ENCODE measurements at regions not wholly inside any gene's neighbourhood (a gene's known extent, or its start where the extent isn't known, plus 50 kb on each side); places are given as distances from the start of the nearest gene placed in this dataset.

DNA sequence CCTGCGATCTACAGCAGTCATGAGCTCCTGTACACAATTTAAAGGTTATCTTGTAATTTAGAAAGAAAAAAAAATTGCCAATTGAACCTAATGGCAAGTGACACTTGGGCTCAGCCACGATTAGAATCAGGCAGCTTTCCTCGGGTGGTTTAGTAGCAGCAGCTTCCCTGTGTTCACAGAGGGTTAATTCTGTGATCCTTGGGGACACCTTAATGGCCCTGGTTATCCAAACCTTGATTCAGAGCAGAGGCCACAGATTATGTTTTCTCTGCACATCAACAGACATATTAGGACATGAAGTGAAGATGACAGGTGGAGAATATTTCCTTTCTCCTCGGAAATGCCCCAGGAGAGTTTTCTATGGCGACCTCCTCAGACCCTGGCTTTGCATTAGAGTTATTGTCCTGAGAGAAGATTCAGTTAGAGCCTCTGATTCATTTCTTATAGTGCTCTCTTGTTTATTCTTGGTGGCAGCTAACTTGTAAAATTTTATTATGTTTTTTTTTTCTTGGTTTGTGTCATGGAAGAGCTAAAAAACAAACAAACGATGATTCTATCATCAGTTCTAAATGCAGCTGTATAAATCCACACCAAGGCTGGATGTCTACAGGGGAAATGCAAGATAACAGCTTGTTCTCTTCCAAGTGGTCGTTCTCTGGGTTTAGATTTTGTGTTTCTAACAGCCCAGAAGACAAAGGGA, 351.2 kb upstream of the DYNLRB2 start:
- Mint-ChIP-seq H3K36me3 (ENCODE audit: unreplicated experiment) (no peaks in the 10 kb centered on the region), H3K27ac (ENCODE audit: unreplicated experiment) (peak overlapping the region; percentile 44)
- TF ChIP-seq, protein P1, sequence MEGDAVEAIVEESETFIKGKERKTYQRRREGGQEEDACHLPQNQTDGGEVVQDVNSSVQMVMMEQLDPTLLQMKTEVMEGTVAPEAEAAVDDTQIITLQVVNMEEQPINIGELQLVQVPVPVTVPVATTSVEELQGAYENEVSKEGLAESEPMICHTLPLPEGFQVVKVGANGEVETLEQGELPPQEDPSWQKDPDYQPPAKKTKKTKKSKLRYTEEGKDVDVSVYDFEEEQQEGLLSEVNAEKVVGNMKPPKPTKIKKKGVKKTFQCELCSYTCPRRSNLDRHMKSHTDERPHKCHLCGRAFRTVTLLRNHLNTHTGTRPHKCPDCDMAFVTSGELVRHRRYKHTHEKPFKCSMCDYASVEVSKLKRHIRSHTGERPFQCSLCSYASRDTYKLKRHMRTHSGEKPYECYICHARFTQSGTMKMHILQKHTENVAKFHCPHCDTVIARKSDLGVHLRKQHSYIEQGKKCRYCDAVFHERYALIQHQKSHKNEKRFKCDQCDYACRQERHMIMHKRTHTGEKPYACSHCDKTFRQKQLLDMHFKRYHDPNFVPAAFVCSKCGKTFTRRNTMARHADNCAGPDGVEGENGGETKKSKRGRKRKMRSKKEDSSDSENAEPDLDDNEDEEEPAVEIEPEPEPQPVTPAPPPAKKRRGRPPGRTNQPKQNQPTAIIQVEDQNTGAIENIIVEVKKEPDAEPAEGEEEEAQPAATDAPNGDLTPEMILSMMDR (IDR thresholded peaks at IDR 0.05; ENCODE audit: partially characterized antibody, unreplicated experiment), result no peak

DNA sequence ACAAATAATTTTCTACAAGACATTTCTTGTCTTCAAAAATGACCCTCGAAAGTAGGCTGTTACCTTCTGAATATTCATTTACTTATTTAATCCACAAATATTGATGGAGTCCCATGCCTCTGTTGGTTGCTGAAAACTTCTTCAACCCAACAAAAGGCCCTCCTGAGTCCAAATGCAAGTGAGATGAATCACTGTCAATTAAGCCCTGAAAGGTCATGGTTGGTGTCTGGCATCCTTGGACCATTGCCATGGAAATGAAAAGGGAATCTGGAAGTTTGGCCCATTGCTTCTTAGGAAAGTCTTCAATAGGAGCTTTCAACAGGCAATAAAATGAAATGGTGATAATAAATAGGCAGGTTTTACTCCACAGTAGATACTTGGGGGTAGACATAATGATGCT, 364.7 kb upstream of the DYNLRB2 start:
- Mint-ChIP-seq H3K27me3 (ENCODE audit: unreplicated experiment) (no peaks in the 10 kb centered on the region), H3K27ac (ENCODE audit: unreplicated experiment) (no peak overlapping the region), H3K9me3 (ENCODE audit: unreplicated experiment) (no peaks in the 10 kb centered on the region), H3K4me1 (ENCODE audit: low read depth, unreplicated experiment) (peaks cover 2% of the 10 kb centered on the region), H3K4me3 (ENCODE audit: unreplicated experiment) (no peak overlapping the region), H3K36me3 (ENCODE audit: unreplicated experiment) (no peaks in the 10 kb centered on the region)
- TF ChIP-seq, protein P1 (IDR thresholded peaks at IDR 0.05; ENCODE audit: partially characterized antibody, unreplicated experiment), result no peak
- no peak for DNase-seq

More for the DNA sequence above, 351.2 kb upstream of the DYNLRB2 start:
- DNase-seq, result no peak
- Mint-ChIP-seq H3K4me3 (ENCODE audit: unreplicated experiment) (peak overlapping the region; percentile 13), H3K4me1 (ENCODE audit: low read depth, unreplicated experiment) (peaks cover 9% of the 10 kb centered on the region), H3K9me3 (ENCODE audit: unreplicated experiment) (peaks cover 5% of the 10 kb centered on the region), H3K27me3 (ENCODE audit: unreplicated experiment) (no peaks in the 10 kb centered on the region)

DNA sequence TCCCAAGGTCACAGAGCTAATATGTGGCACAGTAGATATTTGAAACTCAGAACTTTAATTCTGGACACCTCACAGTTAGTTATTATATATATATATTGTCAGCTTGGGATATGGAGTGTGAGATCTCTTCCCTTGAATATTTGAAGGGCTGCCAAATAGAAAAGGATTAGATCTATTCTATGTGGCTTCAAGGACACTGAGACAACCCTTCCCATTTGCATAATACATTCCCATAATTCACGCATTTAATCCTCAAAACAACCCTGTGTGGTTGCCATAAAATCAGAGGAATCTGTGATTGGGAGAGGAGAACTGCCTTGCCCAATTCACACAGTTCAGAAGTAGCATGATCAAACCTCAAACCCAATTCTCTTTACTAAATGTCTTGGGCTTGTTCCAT, 365.8 kb upstream of the DYNLRB2 start:
- no peaks in the 10 kb centered on the region for H3K27me3 Mint-ChIP-seq (ENCODE audit: unreplicated experiment)
- TF ChIP-seq, protein P1 (IDR thresholded peaks at IDR 0.05; ENCODE audit: partially characterized antibody, unreplicated experiment), result no peak
- peaks cover 2% of the 10 kb centered on the region for H3K4me1 Mint-ChIP-seq (ENCODE audit: low read depth, unreplicated experiment)
- H3K4me3 Mint-ChIP-seq (ENCODE audit: unreplicated experiment), result no peak overlapping the region
- H3K27ac Mint-ChIP-seq (ENCODE audit: unreplicated experiment), result no peak overlapping the region
- H3K36me3 Mint-ChIP-seq (ENCODE audit: unreplicated experiment), result no peaks in the 10 kb centered on the region
- no peaks in the 10 kb centered on the region for H3K9me3 Mint-ChIP-seq (ENCODE audit: unreplicated experiment)
- no peak for DNase-seq

DNA sequence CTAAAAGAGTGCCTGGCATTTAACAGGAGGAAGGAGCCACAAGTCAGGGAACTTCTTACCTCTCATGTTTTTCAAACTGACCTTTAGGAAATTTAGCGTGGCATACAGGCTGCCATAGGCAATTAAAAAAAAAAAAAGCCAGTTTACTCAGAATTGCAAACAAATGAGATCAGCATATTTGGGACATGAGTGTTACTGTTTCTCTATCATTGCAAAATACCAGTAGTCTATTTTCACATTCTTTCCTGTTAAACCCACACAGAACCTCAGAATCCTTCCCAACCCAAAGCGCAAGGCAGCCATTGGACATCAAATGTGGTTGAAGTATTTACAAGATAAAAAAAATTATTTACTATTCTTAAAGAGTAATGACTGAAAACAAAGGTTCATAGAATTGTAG, 366.4 kb upstream of the DYNLRB2 start:
- Mint-ChIP-seq H3K4me3 (ENCODE audit: unreplicated experiment) (no peak overlapping the region), H3K27me3 (ENCODE audit: unreplicated experiment) (no peaks in the 10 kb centered on the region), H3K36me3 (ENCODE audit: unreplicated experiment) (no peaks in the 10 kb centered on the region), H3K27ac (ENCODE audit: unreplicated experiment) (no peak overlapping the region), H3K4me1 (ENCODE audit: low read depth, unreplicated experiment) (peaks cover 2% of the 10 kb centered on the region), H3K9me3 (ENCODE audit: unreplicated experiment) (no peaks in the 10 kb centered on the region)
- DNase-seq, result no peak
- TF ChIP-seq, protein P1 (IDR thresholded peaks at IDR 0.05; ENCODE audit: partially characterized antibody, unreplicated experiment), result no peak

DNA sequence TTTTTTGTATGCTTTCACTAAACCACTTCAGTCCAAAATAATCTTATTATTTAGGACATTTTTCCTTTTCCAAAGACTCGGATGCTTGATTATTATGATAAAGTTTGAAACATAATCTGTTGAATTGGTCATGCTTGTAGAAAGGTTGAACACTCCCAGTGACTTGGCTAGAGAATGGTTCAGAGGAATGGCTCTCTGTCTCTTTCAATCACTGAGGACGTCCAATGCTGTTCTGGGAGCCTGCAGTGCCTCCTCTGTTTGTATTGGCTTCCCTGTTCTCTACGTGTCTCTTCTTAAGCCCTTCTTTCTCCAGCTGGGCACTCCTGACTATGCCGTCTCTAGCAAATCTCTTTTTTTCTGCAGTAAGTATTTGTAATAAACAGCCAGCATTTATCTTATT, 369.0 kb upstream of the DYNLRB2 start:
- H3K9me3 Mint-ChIP-seq (ENCODE audit: unreplicated experiment), result no peaks in the 10 kb centered on the region
- no peak overlapping the region for H3K4me3 Mint-ChIP-seq (ENCODE audit: unreplicated experiment)

More for the DNA sequence above, 369.0 kb upstream of the DYNLRB2 start:
- H3K27me3 Mint-ChIP-seq (ENCODE audit: unreplicated experiment), result no peaks in the 10 kb centered on the region
- no peak for DNase-seq
- no peak overlapping the region for H3K27ac Mint-ChIP-seq (ENCODE audit: unreplicated experiment)
- TF ChIP-seq, protein P1 (IDR thresholded peaks at IDR 0.05; ENCODE audit: partially characterized antibody, unreplicated experiment), result no peak
- peaks cover 2% of the 10 kb centered on the region for H3K4me1 Mint-ChIP-seq (ENCODE audit: low read depth, unreplicated experiment)
- H3K36me3 Mint-ChIP-seq (ENCODE audit: unreplicated experiment), result no peaks in the 10 kb centered on the region

All from glutamatergic neuron (in vitro differentiated cells).